NB4 (cell line): ENCODE measurements at regions not wholly inside any gene's neighbourhood (a gene's known extent, or its start where the extent isn't known, plus 50 kb on each side); places are given as distances from the start of the nearest gene placed in this dataset.

Experiments used
- CTCF ChIP-seq: IDR thresholded peaks from one replicate; pipeline ENCODE4 v1.5.1; 2012; ENCODE audit warnings: low read depth, low read length
- MAX ChIP-seq: IDR thresholded peaks from 2 replicates; pipeline ENCODE4 v1.6.1; 2011; ENCODE audit warnings: low read depth, low read length
- MYC ChIP-seq: IDR thresholded peaks from 2 replicates; pipeline ENCODE4 v1.6.1; 2011; ENCODE audit warnings: low read depth, low read length
- POLR2A ChIP-seq: IDR thresholded peaks from 2 replicates; pipeline ENCODE4 v1.6.1; 2011; ENCODE audit warnings: mild to moderate bottlenecking; ENCODE audit not compliant: insufficient read length; ENCODE audit errors: extremely low read depth

GRCh38 chr10:109247814-109248213, 675.5 kb downstream of the XPNPEP1 start:
- TF ChIP-seq CTCF: no peak
- no peak for TF ChIP-seq POLR2A
- TF ChIP-seq MYC: no peak
- no peak for TF ChIP-seq MAX
